Mucosa of descending colon (tissue), 3 donors: ENCODE measurements at regions not wholly inside any gene's neighbourhood (a gene's known extent, or its start where the extent isn't known, plus 50 kb on each side); places are given as distances from the start of the nearest gene placed in this dataset.

Source experiments
- ATAC-seq: fragments of 200-7000 bp; cut with Tn5 transposase; one replicate; pipeline ENCODE4 v1.9.1; 2020; ENCODE audit warnings: mild to moderate bottlenecking, moderate library complexity
- DNase-seq, 3 donors: peaks; one replicate each; pipeline ENCODE4 v3.0.0-alpha.2; 2020
- H3K36me3 ChIP-seq: fragments of 200-600 bp; one replicate; pipeline ENCODE4 v1.8.0; 2021; ENCODE audit warnings: low read depth, mild to moderate bottlenecking
- H3K4me1 ChIP-seq: fragments of 200-600 bp; one replicate; pipeline ENCODE4 v1.8.0; 2021; ENCODE audit warnings: low read depth, mild to moderate bottlenecking
- H3K4me3 ChIP-seq: fragments of 200-600 bp; one replicate; pipeline ENCODE4 v1.8.0; 2021; ENCODE audit warnings: mild to moderate bottlenecking
- H3K9me3 ChIP-seq: fragments of 200-600 bp; one replicate; pipeline ENCODE4 v1.8.0; 2021; ENCODE audit warnings: mild to moderate bottlenecking
- CTCF ChIP-seq: fragments of 200-600 bp; IDR thresholded peaks from one replicate; pipeline ENCODE4 v1.8.0; 2022; ENCODE audit warnings: antibody characterized with exemption, mild to moderate bottlenecking
- intact Hi-C, 2 donors: fragments of 100-400 bp; cut with DNase I in 1 of 2; cut with micrococcal nuclease in 1 of 2; formaldehyde crosslinking; loops; one replicate each; pipeline versions ENCODE4 v1.11.0 to v1.11.1; 2022; cut with DNase I, micrococcal nuclease
- donor health status: DM: no; HTN: no; CAD: no; lungs with moderate emphysema.
- donor health status: DM: no; HTN: no; CAD: no.
- donor health status: DM: no; HTN: yes; CAD: no.

- DNase-seq (no peak), ATAC-seq (no peak)
- intact Hi-C loops, result no loop called here
- Histone ChIP-seq H3K4me1 (no peaks in the 10 kb centered on the region), H3K9me3 (no peaks in the 10 kb centered on the region), H3K4me3 (no peak overlapping the region), H3K36me3 (no peaks in the 10 kb centered on the region)
- TF ChIP-seq CTCF, result no peak
Measured at GRCh38 chr11:15744693-15745092, 611.7 kb downstream of the SOX6 start.

GRCh38 chr11:15745266-15745665 lies 611.1 kb downstream of the SOX6 start:
- ATAC-seq (peak; percentile 72), DNase-seq (no peak)
- Histone ChIP-seq H3K4me3 (no peak overlapping the region), H3K4me1 (no peaks in the 10 kb centered on the region), H3K36me3 (no peaks in the 10 kb centered on the region), H3K9me3 (no peaks in the 10 kb centered on the region)
- intact Hi-C loops, result no loop called here
- TF ChIP-seq CTCF, result no peak

GRCh38 chr11:15747671-15748070 lies 608.7 kb downstream of the SOX6 start:
- DNase-seq, result no peak
- ATAC-seq, result no peak
- Histone ChIP-seq H3K4me1 (no peaks in the 10 kb centered on the region), H3K36me3 (no peaks in the 10 kb centered on the region), H3K4me3 (no peak overlapping the region), H3K9me3 (no peaks in the 10 kb centered on the region)
- intact Hi-C loops, result no loop called here
- no peak for TF ChIP-seq CTCF

- no peak for DNase-seq
- no peak for ATAC-seq
- no peaks in the 10 kb centered on the region for H3K36me3 ChIP-seq
- H3K4me3 ChIP-seq, result no peak overlapping the region
- TF ChIP-seq CTCF, result no peak
- intact Hi-C loops, result no loop called here
- no peaks in the 10 kb centered on the region for H3K4me1 ChIP-seq
- H3K9me3 ChIP-seq, result no peaks in the 10 kb centered on the region
Measured at GRCh38 chr11:15748132-15748531, 608.2 kb downstream of the SOX6 start.

- no peak overlapping the region for H3K4me3 ChIP-seq
- intact Hi-C loops, result no loop called here
Measured at GRCh38 chr11:15748741-15749140, 607.6 kb downstream of the SOX6 start.

More at GRCh38 chr11:15748741-15749140, 607.6 kb downstream of the SOX6 start:
- no peaks in the 10 kb centered on the region for H3K36me3 ChIP-seq
- no peak for DNase-seq
- ATAC-seq, result no peak
- no peaks in the 10 kb centered on the region for H3K9me3 ChIP-seq
- no peak for TF ChIP-seq CTCF
- H3K4me1 ChIP-seq, result no peaks in the 10 kb centered on the region
